ENCODE measurements at regions not wholly inside any gene's neighbourhood (a gene's known extent, or its start where the extent isn't known, plus 50 kb on each side); places are given as distances from the start of the nearest gene placed in this dataset.
"Not testable (repeated sequence)": the region's sequence is repeated elsewhere in the genome, so short reads cannot be mapped to it uniquely, and the experiment has no call there.

- no peak for DNase-seq
Observed at GRCh38 chr10:60564475-60564874, 174.8 kb upstream of the ANK3 start.

DNA sequence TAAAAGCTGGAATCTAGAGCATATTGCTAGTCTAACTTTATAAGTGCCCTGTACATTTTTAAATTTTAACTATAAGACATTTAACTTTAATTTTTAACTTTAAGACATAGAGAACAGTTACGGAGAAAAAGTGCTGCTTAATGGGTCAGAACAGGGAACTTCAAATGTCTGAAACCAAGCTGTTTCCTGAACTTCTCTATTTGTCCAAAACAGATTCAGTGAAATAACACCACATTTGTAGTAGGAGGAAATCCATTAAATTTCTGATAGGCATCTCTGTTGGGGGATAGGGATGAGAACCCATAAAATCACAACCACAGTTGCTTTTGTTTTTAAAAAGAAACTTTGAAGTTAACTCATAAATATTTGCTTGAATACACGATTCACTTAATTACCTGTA lies 170.8 kb upstream of the ANK3 start:
- DNase-seq, result no peak

GRCh38 chr10:60555700-60556099 lies 166.0 kb upstream of the ANK3 start:
- no peak for DNase-seq

DNA sequence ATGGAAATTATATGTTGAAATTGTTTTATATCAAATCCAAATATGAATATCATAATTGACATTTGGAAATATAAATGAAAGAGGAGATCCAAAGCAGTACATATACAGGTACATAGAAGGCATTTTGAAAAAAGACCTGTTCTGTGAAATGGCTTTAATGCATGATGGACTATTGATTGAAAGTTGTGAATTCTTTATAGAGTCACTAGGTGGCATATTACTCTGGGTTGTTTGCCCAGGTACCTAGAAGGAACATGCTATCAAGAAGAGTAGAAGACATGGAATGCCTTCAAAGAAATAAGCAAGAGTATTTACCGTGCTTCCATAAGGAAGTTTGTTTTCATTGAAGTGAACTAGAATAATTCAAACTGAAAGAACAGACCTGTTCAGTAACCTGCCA lies 160.0 kb upstream of the ANK3 start:
- peak; percentile 25 for DNase-seq

DNA sequence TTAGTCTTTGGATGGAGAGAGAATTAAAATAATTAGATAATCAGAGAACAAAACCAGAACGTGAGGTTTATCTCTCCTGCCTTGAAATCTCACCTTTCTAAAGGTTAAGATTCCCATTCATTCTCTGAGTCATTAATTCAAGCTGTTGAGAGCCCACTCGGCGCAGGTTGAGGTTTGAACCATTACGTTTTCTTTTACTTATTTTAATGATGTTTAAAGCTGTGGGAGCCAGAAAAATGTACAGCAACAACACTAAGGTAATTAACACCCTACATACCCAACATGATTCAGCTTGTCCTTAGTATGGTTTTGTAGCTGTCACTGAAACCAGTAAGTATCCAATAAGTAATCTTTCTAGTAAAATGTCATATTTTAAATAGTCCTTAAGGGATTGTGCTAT lies 153.0 kb upstream of the ANK3 start:
- DNase-seq, result no peak

DNA sequence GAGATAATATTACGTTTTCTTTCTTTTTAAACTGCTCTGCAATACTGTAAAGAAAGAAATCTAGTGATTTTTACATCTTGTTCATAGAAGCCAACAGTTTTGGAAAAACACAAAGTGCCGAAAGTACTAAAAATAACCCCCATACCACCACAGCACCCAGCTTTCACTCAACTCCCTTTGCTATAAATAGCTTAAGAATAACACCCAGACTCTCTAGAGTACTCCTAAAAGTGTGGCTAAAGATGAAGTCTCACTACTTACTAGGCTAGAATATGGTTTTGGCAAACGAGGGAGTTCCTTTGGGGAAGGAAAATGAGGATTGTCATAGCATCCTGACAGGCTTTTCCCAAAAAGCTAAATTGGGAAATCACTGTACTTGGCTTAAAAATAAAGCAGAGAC lies 151.8 kb upstream of the ANK3 start:
- no peak for DNase-seq

DNA sequence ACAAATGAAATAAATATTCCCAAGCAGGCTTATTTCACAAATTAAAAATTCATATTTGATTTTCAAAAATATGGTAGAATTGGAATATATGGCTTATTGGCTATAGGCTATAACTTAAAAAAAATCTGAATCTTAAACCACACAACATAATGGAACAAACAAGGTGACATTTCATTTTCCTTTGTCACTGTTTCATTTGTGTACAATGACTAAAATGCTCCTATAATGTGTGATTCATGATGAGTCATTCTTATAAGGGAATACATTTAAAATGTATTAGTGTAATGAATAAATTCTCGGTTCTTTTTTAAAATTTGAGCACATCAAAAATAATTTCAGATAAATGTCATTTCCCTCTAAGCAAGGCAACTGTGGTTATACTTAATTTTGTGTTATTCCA lies 148.0 kb upstream of the ANK3 start:
- no peak for DNase-seq

- no peak for DNase-seq
Observed at GRCh38 chr10:60536529-60537114, 146.9 kb upstream of the ANK3 start.

DNA sequence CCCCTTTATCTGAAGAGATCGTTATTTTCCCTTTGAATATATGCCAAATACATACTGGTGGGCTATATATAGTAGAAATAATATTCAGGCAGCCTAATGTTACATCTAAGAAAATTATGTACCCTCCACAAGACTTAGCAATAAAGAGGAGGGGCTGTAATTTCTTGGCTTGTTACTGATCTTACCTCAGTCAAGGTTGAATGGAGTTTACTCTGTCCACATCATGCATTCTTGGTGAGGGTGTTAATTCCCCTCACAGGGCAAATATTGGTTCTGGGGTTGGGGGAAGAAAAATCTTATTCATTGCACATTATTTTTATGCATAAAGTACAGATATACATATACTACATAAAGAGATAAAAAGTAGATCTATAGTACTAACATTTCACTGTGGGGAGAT lies 145.8 kb upstream of the ANK3 start:
- DNase-seq, result no peak

DNA sequence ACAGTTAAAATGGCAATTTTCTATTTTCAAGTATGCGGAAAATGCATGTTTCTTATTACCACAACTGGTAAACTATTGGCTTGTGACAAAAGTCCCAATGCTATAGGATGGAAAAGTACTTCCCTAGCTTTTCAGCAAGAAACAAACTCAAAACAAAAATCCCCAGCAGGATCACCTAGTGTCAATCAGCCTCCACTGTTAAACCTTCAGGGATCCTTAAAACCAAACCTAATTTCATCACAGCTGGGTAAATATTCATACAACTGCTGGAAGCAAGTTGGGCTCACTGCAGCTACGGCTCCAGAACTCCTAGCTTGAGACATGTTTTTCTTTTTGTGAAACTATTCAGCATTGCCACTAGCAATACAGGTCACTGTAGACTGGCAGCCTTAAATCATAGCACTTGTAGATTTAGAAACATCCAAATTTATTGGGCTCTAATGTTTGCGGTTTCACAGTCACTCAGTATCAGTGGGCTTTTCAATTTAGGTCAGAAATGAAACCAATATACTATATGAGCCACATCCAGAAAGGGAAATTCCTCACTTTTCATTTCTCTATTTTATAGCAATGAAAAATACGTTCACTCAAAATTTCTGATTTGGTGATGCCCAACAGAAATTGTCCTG lies 145.2 kb upstream of the ANK3 start:
- DNase-seq, result no peak

GRCh38 chr10:60532696-60533468 lies 143.2 kb upstream of the ANK3 start:
- DNase-seq, result no peak

DNA sequence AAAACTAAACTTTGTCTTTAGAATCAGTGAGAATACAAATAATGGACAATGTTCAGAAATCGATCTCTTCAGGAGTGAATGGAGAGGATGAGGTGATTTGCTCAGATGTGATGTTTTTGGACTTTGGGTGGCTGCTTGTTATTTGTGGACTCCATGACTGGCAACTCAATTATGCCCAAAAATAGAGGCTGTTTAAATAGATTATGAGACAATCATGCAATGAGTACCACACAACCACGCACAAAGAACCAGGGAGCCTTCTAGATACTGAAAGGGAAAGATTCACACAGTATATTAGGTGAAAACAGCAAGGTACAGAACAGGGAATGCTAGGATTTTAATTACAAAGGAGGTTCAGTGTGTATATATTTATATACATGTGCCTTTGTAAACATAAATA lies 141.3 kb upstream of the ANK3 start:
- DNase-seq, result no peak

- DNase-seq, result no peak
Observed at GRCh38 chr10:60527676-60528075, 138.0 kb upstream of the ANK3 start.

GRCh38 chr10:60525716-60526585 lies 136.3 kb upstream of the ANK3 start:
- DNase-seq, result no peak

- DNase-seq, result no peak
Observed at GRCh38 chr10:60524541-60524940, 134.9 kb upstream of the ANK3 start.

DNA sequence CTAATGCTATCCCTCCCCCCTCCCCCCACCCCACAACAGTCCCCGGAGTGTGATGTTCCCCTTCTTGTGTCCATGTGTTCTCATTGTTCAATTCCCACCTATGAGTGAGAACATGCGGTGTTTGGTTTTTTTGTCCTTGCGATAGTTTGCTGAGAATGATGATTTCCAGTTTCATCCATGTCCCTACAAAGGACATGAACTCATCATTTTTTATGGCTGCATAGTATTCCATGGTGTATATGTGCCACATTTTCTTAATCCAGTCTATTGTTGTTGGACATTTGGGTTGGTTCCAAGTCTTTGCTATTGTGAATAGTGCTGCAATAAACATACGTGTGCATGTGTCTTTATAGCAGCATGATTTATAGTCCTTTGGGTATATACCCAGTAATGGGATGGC lies 133.7 kb upstream of the ANK3 start:
- DNase-seq, result not testable (repeated sequence)

- no peak for DNase-seq
Observed at GRCh38 chr10:60522617-60523016, 132.9 kb upstream of the ANK3 start.

DNA sequence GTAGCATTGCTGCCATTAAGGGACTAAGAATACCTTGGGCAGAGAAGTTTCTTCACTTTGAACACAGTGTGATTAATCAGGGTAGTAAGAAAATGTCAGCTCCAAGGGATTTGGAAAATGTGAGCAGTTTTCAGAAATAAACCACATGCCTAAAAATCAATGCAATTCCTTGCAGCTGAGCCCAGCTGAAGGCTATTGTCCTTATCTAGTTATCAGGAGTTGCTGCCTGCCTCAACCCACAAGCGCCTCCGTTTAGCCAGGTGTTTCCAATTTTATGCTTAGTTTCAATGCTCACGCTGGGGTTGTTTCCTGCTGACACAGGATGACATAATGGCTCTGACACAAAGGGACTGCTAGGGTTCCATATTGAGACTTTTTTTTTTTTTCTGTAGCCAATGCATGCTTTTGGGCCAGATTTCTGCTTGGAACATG lies 132.3 kb upstream of the ANK3 start:
- DNase-seq, result no peak

DNA sequence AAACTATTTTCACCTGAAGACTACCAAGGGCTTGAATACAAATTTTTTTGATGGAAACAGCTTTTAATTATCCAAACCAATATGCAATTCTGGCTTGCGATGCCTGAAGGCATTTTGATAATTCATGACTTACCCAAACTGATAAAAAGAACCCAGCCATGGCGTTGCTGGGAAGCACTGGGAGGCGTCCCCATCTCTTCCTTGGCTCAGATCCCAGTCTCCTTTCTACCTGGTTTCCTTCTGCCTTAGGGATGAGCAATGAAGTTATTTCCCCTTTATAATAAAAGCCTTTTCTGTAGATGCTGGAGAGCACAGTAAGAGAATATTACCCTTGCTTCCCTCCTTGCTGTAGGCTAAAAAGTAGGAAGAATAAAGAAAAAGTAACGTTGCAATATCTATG lies 129.1 kb upstream of the ANK3 start:
- DNase-seq, result no peak

DNA sequence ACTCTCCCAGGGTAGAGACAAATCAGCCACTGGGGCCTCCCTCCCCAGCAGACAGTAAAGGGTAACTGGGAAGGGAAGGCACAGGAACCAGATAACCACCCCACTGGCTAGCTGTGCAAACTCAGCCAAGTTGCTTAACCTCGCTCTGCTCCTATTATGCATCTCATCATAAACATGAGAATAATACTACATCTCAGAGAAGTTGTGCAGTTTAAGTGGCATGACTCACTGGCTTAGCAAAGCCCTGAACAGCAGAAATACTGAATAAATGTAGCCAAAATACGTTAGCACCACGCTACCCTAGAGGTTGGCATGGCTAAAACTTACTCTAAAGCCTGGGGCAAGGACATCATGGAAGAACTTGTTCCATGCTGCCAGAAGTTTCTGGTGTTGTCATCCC lies 128.1 kb upstream of the ANK3 start:
- no peak for DNase-seq

DNA sequence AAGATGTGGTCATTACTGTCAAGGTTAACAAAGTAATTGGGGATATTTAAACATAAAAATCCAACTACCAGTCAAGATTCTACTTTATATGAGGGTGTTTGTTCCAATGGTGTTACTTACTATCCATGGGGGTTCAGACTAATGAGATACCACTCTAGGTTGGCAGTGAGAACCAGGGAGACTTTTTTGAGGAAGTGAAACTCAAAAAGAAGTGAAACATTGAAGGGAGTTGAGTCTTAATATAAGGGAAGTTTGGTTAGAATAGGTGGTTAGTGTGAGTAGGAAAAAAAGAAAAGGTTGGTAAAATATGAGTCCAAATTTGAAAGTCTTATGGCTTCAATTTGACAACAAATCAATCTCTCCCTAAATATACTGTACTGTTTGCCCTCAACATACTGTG lies 123.6 kb upstream of the ANK3 start:
- no peak for DNase-seq

DNA sequence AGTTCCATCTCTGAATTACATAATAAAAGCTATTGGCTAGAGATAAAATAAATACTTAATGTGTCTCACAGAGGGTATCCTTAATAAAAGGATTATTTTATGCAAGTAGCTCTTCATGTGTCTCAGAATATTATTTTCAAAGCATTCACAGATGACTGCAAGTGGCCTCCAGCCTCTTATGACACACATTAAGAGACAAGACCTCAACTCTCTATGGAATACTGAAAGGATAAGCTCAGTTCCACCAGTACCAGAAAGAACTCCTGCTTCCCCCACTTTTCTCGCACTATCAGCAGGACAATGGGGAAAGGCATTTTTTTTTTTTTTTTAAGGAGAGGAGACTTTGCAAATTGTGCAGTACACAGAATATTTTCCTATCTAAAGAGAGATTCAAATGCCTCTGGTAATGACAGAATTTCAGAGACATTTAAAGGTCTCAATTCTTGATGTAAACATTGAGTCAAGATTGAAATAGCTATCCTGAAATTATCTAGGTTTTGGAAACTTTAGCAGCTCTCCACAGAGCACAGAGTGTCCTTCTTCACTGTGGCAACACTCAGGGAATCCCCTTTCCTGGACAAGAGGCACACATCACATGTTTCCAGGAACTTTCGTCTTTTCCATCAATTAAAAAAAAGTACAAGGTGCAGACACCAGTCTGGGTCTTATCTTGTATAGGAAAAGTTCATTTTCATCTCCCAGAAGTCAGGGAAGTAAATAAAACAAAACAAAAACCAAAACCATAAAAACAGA lies 122.0 kb upstream of the ANK3 start:
- DNase-seq, result no peak

DNA sequence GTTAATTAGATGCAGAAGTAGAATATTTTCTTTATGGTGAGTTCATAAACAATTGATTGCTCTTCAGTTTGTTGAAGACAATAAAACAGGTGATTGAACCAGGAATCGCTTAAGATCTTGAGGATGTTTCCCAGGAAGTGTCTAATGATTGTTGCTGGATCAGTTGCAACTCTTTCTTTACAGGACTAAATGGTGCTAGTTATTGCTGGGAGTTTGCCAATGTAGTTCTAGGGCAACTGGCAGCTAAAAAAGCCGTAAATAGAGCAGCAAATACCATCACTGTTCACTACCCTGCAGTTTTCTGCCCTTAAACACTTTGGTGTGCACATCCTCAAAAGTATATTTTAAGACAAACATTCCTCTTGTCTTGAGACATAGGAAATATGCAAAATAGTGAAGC lies 119.2 kb upstream of the ANK3 start:
- DNase-seq, result no peak

Data from hematopoietic multipotent progenitor cell treated with erythropoietin and hydrocortisone succinate and interleukin-3 and kit ligand, for 8 days (in vitro differentiated cells).